Stomach (tissue), 8 donors: ENCODE measurements at regions not wholly inside any gene's neighbourhood (a gene's known extent, or its start where the extent isn't known, plus 50 kb on each side); places are given as distances from the start of the nearest gene placed in this dataset.

ENCODE experiments used
- DNase-seq, 2 donors: peaks; one replicate each; pipeline versions ENCODE4 v3.0.0 to v3.0.0-alpha.2; 2013 to 2019
- H3K27ac ChIP-seq, 5 donors: fragments of 200-600 bp in 4 of 5; sonication (generic) in 4 of 5; one replicate each; pipeline ENCODE4 v1.5.1; 2013 to 2019; ENCODE audit warnings: mild to moderate bottlenecking in 1 of 5, moderate library complexity in 1 of 5
- H3K27me3 ChIP-seq, 3 donors: fragments of 200-600 bp; sonication (generic); one replicate each; pipeline ENCODE4 v1.5.1; 2017 to 2019; ENCODE audit warnings: mixed run types in 1 of 3
- H3K36me3 ChIP-seq, 4 donors: fragments of 200-600 bp; sonication (generic); 1 replicate in 3 of 4; 2 replicates in 1 of 4; pipeline ENCODE4 v1.5.1; 2016 to 2019
- H3K4me1 ChIP-seq, 4 donors: fragments of 200-600 bp; sonication (generic); one replicate each; pipeline ENCODE4 v1.5.1; 2016 to 2019
- H3K4me3 ChIP-seq, 4 donors: fragments of 200-600 bp; sonication (generic) in 3 of 4; one replicate each; pipeline ENCODE4 v1.5.1; 2016 to 2019; ENCODE audit warnings: mild to moderate bottlenecking in 1 of 4
- H3K9me3 ChIP-seq, 4 donors: fragments of 200-600 bp; sonication (generic); one replicate each; pipeline ENCODE4 v1.5.1; 2016 to 2019
- EP300 ChIP-seq: sonication (generic); formaldehyde crosslinking; IDR thresholded peaks from one replicate; pipeline ENCODE4 v1.6.1; 2017; ENCODE audit warnings: antibody characterized with exemption
- POLR2A ChIP-seq, 4 donors: fragments of 450-650 bp; IDR thresholded peaks; one replicate each; pipeline ENCODE4 v1.6.1; 2016; ENCODE audit warnings: antibody characterized with exemption in 4 of 4, control low read depth in 2 of 4, mild to moderate bottlenecking in 1 of 4, moderate library complexity in 1 of 4
- POLR2AphosphoS5 ChIP-seq, 3 donors: sonication (generic); formaldehyde crosslinking; IDR thresholded peaks; one replicate each; pipeline ENCODE4 v1.6.1; 2016; ENCODE audit warnings: antibody characterized with exemption in 3 of 3
- WGBS, 5 donors: extraction: QIAGEN DNeasy Blood & Tissue Kit in 3 of 5; methylation state at CpG; one replicate each; pipeline versions ENCODE4 v1.1.5 to v1.1.7; 2013 to 2018; 5-methylcytosine and 5-hydroxymethylcytosine counted together
- intact Hi-C: fragments of 100-400 bp; cut with DNase I; formaldehyde crosslinking; loops from one replicate; pipeline ENCODE4 v1.15.1; 2023; ENCODE audit warnings: low total_unique reads
- TF ChIP-seq, protein P1 (sequence below), 7 experiments: fragments of 450-650 bp in 4 of 7; fragments of 200-600 bp in 3 of 7; sonication (generic) in 3 of 7; IDR thresholded peaks; one replicate each; pipeline ENCODE4 v1.5.1; 2016 to 2019; ENCODE audit warnings: antibody characterized with exemption in 7 of 7, control low read depth in 2 of 7, mild to moderate bottlenecking in 1 of 7
- donor health status: healthy with polysubstance abuse.
- donor health status: Bipolar disorder and iron deficiency.
- donor health status: healthy.

DNA sequence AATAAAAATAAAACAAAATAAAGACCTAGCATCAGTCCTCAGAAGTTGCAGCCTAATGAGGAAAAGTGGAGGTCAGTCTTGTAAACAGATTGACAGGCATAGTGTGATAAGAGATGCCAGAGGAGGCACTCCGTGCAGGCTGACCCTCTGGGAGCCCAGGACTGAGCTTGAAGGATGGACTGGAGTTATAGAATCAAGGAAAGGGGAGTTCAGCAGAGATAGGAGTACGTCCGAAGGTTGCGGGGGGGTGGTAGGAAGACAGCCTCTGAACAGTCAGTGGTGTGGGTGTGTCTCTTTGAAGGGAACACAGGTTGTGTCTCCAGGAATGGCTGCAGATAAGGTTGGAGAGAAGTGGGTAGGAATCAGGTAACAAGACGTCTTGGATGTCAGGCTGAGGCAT is 126.1 kb upstream of the CPEB4 start:
- Histone ChIP-seq H3K36me3 (no peaks in the 10 kb centered on the region), H3K27ac (no peak overlapping the region), H3K9me3 (no peaks in the 10 kb centered on the region), H3K4me1 (peaks cover 10 to 32% (median 17%) of the 10 kb centered on the region in 4 donors), H3K4me3 (no peak overlapping the region), H3K27me3 (no peaks in the 10 kb centered on the region)
- intact Hi-C loops, result no loop called here
- 47 to 61% (median 60%) methylated on average over 5 of the region's 5 CpGs for whole genome bisulfite sequencing, 5 donors
- DNase-seq, result no peak
- TF ChIP-seq EP300, result no peak
- TF ChIP-seq, protein P1, sequence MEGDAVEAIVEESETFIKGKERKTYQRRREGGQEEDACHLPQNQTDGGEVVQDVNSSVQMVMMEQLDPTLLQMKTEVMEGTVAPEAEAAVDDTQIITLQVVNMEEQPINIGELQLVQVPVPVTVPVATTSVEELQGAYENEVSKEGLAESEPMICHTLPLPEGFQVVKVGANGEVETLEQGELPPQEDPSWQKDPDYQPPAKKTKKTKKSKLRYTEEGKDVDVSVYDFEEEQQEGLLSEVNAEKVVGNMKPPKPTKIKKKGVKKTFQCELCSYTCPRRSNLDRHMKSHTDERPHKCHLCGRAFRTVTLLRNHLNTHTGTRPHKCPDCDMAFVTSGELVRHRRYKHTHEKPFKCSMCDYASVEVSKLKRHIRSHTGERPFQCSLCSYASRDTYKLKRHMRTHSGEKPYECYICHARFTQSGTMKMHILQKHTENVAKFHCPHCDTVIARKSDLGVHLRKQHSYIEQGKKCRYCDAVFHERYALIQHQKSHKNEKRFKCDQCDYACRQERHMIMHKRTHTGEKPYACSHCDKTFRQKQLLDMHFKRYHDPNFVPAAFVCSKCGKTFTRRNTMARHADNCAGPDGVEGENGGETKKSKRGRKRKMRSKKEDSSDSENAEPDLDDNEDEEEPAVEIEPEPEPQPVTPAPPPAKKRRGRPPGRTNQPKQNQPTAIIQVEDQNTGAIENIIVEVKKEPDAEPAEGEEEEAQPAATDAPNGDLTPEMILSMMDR (IDR thresholded peaks at IDR 0.05), result no peak
- TF ChIP-seq POLR2A (IDR thresholded peaks at IDR 0.05), result no peak
- TF ChIP-seq POLR2AphosphoS5 (IDR thresholded peaks at IDR 0.05), result no peak

DNA sequence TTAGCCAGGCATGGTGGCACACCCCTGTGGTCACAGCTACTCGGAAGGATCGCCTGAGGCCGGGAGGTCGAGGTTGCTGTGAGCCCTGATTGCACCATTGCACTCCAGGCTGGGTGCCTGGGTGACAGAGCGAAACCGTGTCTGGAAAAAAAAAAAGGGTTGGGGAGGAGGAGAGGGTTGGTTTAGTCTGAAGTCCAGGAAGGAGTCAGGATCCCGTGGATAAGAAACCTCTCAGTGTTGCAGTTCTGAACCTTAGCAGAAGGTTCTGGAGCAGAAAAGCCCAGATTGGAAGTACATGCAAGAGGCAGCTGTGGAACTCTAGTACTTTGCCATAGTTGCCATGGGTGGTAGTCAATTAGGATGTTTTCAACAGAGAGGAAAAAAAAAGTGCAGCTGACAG is 125.2 kb upstream of the CPEB4 start:
- Histone ChIP-seq H3K4me3 (no peak overlapping the region), H3K4me1 (peaks cover 10 to 38% (median 24%) of the 10 kb centered on the region in 4 donors), H3K27me3 (no peaks in the 10 kb centered on the region), H3K27ac (no peak overlapping the region), H3K9me3 (no peaks in the 10 kb centered on the region), H3K36me3 (no peaks in the 10 kb centered on the region)
- DNase-seq, result no peak
- 78 to 83% (median 80%) methylated on average over 7 of the region's 7 CpGs for WGBS, 5 donors
- intact Hi-C loops, result no loop called here
- TF ChIP-seq EP300, result no peak
- TF ChIP-seq POLR2AphosphoS5 (IDR thresholded peaks at IDR 0.05), result no peak
- TF ChIP-seq, protein P1 (IDR thresholded peaks at IDR 0.05), result no peak

DNA sequence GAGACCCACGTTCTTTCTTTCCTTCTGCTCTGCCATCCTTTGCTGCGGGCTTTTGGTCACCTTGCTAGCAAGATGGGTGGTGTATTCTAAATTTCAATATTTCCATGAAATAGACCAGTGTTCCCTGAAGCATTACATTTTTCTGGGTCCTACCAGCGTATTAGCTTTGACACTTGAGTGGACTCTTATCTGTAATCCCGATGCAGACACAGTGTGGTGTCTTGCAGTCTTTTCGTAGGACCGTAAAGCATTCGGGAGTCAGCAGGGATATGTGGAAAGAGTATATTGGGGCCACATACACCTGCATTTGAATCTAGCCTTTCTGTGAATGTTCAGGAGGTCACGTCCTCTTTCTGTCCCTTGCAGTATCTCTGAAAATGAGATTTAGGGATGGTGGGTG is 124.7 kb upstream of the CPEB4 start:
- DNase-seq, result no peak
- Histone ChIP-seq H3K36me3 (no peaks in the 10 kb centered on the region), H3K27ac (peak overlapping the region in 1 of 5 donors; percentile 64), H3K4me3 (no peak overlapping the region), H3K9me3 (no peaks in the 10 kb centered on the region), H3K4me1 (peaks cover 10 to 38% (median 24%) of the 10 kb centered on the region in 4 donors), H3K27me3 (no peaks in the 10 kb centered on the region)
- WGBS, 5 donors, result 84 to 93% (median 89%) methylated on average over 8 of the region's 8 CpGs
- intact Hi-C loops, result no loop called here
- no peak for TF ChIP-seq POLR2AphosphoS5 (IDR thresholded peaks at IDR 0.05)
- TF ChIP-seq POLR2A (IDR thresholded peaks at IDR 0.05), result no peak
- TF ChIP-seq, protein P1 (IDR thresholded peaks at IDR 0.05), result no peak
- TF ChIP-seq EP300, result no peak

DNA sequence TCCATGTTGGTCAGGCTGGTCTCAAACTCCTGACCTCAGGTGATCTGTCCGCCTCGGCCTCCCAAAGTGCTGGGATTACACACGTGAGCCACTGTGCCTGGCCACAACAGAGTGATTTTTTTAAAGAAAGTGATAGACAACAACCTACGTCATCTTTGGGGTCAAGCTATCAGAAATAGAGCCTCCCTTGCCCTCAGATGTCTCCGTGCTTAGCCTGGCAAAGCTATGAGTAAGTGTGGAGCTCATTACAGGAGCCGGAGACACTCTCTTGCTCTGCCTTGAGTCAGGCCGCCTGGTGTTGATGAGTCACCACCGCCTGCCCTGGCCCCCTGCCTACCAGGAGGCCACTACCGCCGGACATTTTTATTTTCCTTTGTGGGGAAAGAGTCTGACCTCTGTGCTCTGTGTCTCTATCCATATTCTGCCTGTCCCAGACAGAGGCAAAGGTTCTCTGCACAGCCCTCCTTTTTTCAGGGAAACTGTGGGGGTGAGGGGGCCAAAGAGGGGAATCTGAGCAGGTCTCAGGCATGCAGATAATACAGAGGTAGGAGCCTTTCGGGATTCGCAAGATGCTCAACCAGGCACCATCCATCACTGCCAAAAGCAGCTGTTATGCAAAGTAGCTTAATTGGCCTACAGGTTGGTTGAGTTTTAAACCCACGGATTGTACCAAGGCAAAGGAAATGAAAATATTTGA is 123.7 kb upstream of the CPEB4 start:
- Histone ChIP-seq H3K9me3 (no peaks in the 10 kb centered on the region), H3K4me3 (no peak overlapping the region), H3K27ac (peak overlapping the region in 4 of 5 donors; percentile 64 to 80 (median 70)), H3K4me1 (peaks cover 10 to 38% (median 24%) of the 10 kb centered on the region in 4 donors), H3K36me3 (no peaks in the 10 kb centered on the region), H3K27me3 (no peaks in the 10 kb centered on the region)
- no peak for TF ChIP-seq EP300
- TF ChIP-seq POLR2A (IDR thresholded peaks at IDR 0.05), result no peak
- TF ChIP-seq, protein P1 (IDR thresholded peaks at IDR 0.05), result no peak
- peak in 2 of 3 donors; percentile 41 to 70 for TF ChIP-seq POLR2AphosphoS5 (IDR thresholded peaks at IDR 0.05)
- DNase-seq, result peak; percentile 82 to 84
- 41 to 55% (median 52%) methylated on average over 11 to 13 of the region's 13 CpGs for WGBS, 5 donors
- intact Hi-C loops, result no loop called here
